Effector memory CD8-positive, alpha-beta T cell (primary cell): ENCODE measurements at regions not wholly inside any gene's neighbourhood (a gene's known extent, or its start where the extent isn't known, plus 50 kb on each side); places are given as distances from the start of the nearest gene placed in this dataset.

Source experiments
- ATAC-seq: fragments of 150-1000 bp; cut with Tn5 transposase; replicated peaks from 2 replicates; pipeline ENCODE4 v1.10.0; 2021; ENCODE audit warnings: mild to moderate bottlenecking, moderate library complexity
- DNase-seq, 3 experiments: peaks; one replicate each; pipeline ENCODE4 v3.0.0; 2021
- H3K27ac Mint-ChIP-seq, 2 donors: one replicate each; pipeline ENCODE4 v1.8.0; 2022; ENCODE audit warnings: mild to moderate bottlenecking in 2 of 2, mixed read lengths in 2 of 2, moderate library complexity in 2 of 2
- H3K27me3 Mint-ChIP-seq, 2 donors: one replicate each; pipeline ENCODE4 v1.8.0; 2022; ENCODE audit warnings: mixed read lengths in 2 of 2
- H3K36me3 Mint-ChIP-seq: one replicate; pipeline ENCODE4 v1.8.0; 2022; ENCODE audit warnings: mild to moderate bottlenecking, moderate library complexity, mixed read lengths; ENCODE audit not compliant: insufficient read depth
- H3K4me1 Mint-ChIP-seq, 2 donors: one replicate each; pipeline ENCODE4 v1.8.0; 2022; ENCODE audit warnings: low read depth in 2 of 2, mixed read lengths in 2 of 2
- H3K4me3 Mint-ChIP-seq, 2 donors: one replicate each; pipeline ENCODE4 v1.8.0; 2022; ENCODE audit warnings: mild to moderate bottlenecking in 2 of 2, mixed read lengths in 2 of 2, moderate library complexity in 2 of 2
- H3K9me3 Mint-ChIP-seq, 2 donors: one replicate each; pipeline ENCODE4 v1.8.0; 2022; ENCODE audit warnings: mixed read lengths in 2 of 2

DNA sequence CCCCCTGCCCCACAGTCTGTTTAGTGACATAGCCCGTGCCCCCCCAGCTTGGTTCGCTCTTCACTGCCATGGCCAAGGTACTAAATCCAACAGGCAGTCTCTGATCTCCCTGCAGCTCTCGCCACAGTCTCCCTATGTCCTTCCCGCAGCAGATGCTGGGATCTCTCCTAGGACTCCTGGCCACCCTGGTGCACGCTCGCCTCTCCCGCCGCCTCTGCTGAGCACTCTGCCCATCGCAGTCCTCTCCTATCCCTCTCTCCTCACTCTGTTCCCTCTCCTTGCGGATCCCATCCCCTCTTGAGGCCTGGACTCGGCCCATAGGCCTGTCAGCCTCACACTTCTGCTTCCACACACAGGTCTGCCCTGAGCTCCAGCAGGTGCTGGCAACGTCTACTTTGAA lies 204.8 kb upstream of the TCERG1L start:
- ATAC-seq (no peak), DNase-seq (no peak)
- Mint-ChIP-seq H3K9me3 (no peaks in the 10 kb centered on the region), H3K27ac (no peak overlapping the region), H3K4me3 (no peak overlapping the region), H3K36me3 (no peaks in the 10 kb centered on the region), H3K4me1 (no peaks in the 10 kb centered on the region), H3K27me3 (peaks cover 0 to 4% of the 10 kb centered on the region in 2 donors)

GRCh38 chr10:131517781-131518180 lies 206.3 kb upstream of the TCERG1L start:
- H3K4me1 Mint-ChIP-seq: no peaks in the 10 kb centered on the region
- no peak for DNase-seq
- H3K27ac Mint-ChIP-seq: no peak overlapping the region
- no peaks in the 10 kb centered on the region for H3K9me3 Mint-ChIP-seq
- H3K4me3 Mint-ChIP-seq: no peak overlapping the region
- H3K36me3 Mint-ChIP-seq: no peaks in the 10 kb centered on the region
- ATAC-seq: no peak
- H3K27me3 Mint-ChIP-seq: peaks cover 0 to 4% of the 10 kb centered on the region in 2 donors

- ATAC-seq: no peak
- Mint-ChIP-seq H3K4me1 (no peaks in the 10 kb centered on the region), H3K9me3 (peaks cover 0 to 3% of the 10 kb centered on the region in 2 donors), H3K36me3 (no peaks in the 10 kb centered on the region), H3K27ac (no peak overlapping the region), H3K27me3 (peaks cover 0 to 4% of the 10 kb centered on the region in 2 donors), H3K4me3 (no peak overlapping the region)
- no peak for DNase-seq
These were observed 208.4 kb upstream of the TCERG1L start for GRCh38 chr10:131519723-131520605.

DNA sequence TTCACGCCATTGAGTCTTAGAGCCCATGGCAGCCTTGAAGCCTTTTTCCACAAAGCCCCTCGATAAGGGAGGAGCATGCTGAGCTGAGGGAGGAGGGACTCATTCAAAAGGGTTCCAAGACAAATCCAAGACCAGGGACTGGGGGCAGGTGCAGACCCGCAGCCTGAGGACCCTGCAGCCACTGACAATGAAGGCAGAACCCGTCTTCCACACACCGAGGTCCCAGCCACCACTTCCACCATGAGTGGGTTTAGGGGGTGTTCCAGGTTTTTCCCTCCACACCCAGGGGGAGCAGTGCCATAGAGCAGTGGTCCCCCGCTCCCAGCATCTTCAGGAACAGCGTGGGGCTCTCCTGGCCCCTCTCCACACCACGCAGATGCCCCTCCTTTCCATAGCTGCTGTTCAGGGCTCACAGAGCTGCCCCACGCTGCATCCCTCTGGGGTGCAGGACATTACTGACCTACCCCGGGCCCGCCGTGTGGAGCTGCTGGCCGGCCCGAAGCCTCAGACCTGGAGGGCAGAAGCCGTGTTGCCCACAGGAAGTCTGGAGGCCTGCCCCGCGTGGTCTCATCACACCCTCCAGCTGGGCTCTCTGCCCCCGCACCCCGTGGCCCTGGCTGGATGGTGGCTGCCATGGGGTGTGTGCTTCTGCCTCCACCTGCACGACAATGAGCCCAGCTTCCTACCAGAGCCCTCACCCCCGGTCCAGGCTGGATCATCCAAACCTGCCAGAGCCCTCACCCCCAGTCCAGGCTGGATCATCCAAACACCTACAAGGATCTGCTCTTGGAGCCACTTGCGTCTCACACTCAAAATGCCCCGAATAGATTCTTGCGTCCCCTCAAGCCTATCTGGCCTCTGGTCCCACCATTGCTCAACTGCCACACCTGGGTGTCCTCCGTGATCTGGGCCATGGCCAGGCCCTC lies 220.0 kb upstream of the TCERG1L start:
- peaks cover 0 to 9% of the 10 kb centered on the region in 2 donors for H3K27me3 Mint-ChIP-seq
- DNase-seq (no peak), ATAC-seq (no peak)
- no peaks in the 10 kb centered on the region for H3K36me3 Mint-ChIP-seq
- no peak overlapping the region for H3K27ac Mint-ChIP-seq
- no peaks in the 10 kb centered on the region for H3K4me1 Mint-ChIP-seq
- H3K4me3 Mint-ChIP-seq: no peak overlapping the region
- H3K9me3 Mint-ChIP-seq: no peaks in the 10 kb centered on the region

- H3K27ac Mint-ChIP-seq: no peak overlapping the region
- H3K4me1 Mint-ChIP-seq: no peaks in the 10 kb centered on the region
- no peak for DNase-seq
- H3K36me3 Mint-ChIP-seq: no peaks in the 10 kb centered on the region
- H3K27me3 Mint-ChIP-seq: peaks cover 0 to 9% of the 10 kb centered on the region in 2 donors
- ATAC-seq: no peak
- H3K4me3 Mint-ChIP-seq: no peak overlapping the region
- H3K9me3 Mint-ChIP-seq: no peaks in the 10 kb centered on the region
These were observed 220.8 kb upstream of the TCERG1L start for GRCh38 chr10:131532291-131532690.

DNA sequence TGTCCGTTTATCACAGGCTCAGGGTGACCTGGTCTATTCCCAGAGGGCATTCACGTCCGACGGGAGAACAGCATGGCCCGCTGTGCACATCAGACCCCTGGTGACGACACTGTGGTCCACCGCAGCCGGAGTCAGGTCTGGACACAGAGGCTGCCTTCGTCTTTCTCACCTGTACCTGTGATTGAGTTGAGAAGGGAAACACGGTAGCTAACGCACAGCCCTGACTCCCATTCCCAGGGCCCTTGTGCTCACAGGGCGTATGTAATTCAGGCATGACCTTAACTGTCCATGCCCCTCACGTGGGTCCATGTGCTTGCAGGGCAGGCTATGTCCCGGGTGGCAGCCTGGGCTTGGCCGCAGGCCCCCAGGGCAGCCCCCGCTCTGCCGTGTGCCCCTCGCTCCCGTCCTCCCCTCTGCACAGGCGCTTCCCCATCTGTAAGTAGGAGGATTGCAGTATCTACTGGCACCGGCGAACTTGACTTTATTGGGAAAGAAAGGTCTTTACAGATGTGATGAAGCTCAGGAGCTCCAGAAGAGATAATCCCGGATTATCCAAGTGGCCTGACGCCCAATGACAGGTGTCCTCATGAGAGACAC lies 221.3 kb upstream of the TCERG1L start:
- Mint-ChIP-seq H3K4me1 (no peaks in the 10 kb centered on the region), H3K27ac (no peak overlapping the region), H3K9me3 (no peaks in the 10 kb centered on the region), H3K36me3 (no peaks in the 10 kb centered on the region), H3K4me3 (no peak overlapping the region), H3K27me3 (peaks cover 0 to 9% of the 10 kb centered on the region in 2 donors)
- ATAC-seq: no peak
- DNase-seq: no peak

DNA sequence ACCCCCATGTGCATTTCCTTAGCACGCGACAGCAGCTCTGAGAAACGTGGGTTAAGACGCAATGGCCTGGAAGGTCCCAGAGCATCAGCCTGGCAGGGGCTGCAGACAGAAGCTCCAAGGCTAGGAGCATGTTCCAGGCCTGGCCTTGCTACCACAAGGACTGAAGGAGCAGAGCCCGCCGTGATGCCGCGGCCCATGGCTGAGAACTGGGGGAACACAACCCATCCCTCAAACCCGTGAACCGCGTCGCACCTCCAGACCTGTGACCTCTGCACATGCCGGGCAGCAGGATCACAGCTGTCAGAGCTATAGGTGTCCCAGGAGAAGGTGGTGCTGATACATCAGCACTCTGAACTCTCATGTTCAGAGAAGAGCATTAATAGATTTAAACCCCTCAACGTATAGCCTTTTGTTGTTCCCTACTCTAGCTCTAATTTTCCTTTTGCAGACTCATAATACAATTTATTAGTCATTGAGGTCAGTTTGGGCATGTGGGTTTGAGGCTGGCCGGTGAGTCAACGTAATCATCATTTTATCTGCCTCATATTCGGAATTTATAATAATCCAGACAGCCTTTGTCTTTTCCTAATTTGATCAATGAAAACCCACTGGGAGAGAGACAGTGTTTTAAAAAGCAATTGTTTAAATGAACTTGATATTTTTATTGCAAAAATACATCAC lies 222.5 kb upstream of the TCERG1L start:
- Mint-ChIP-seq H3K4me3 (no peak overlapping the region), H3K27ac (no peak overlapping the region), H3K27me3 (peaks cover 0 to 9% of the 10 kb centered on the region in 2 donors), H3K4me1 (no peaks in the 10 kb centered on the region), H3K9me3 (no peaks in the 10 kb centered on the region), H3K36me3 (no peaks in the 10 kb centered on the region)
- no peak for ATAC-seq
- DNase-seq: no peak

DNA sequence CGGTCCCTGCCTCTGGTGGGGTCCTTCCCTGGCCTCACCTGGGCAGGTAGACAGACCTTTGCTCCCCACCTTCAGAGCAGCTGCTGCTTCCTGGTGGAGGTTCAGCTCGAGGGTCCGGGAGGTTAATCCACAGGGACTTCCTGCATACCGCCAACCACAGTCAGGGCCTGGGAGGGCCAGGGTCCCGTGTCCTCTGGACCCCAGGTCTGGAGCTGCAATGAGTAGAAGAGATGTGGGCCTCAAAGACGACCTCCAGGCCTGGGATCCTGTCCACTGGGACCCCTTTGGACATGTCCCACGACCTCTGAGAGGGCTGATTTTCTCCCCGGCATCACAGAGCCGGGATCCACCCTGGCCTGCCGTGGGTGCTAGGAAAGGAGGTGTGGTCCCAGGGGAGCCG lies 223.3 kb upstream of the TCERG1L start:
- ATAC-seq: no peak
- no peaks in the 10 kb centered on the region for H3K36me3 Mint-ChIP-seq

GRCh38 chr10:131536676-131537075 lies 225.2 kb upstream of the TCERG1L start:
- H3K36me3 Mint-ChIP-seq: no peaks in the 10 kb centered on the region

More for the DNA sequence above, 223.3 kb upstream of the TCERG1L start:
- no peak for DNase-seq
- no peaks in the 10 kb centered on the region for H3K4me1 Mint-ChIP-seq
- H3K27ac Mint-ChIP-seq: no peak overlapping the region
- no peaks in the 10 kb centered on the region for H3K9me3 Mint-ChIP-seq
- H3K27me3 Mint-ChIP-seq: peaks cover 0 to 9% of the 10 kb centered on the region in 2 donors
- no peak overlapping the region for H3K4me3 Mint-ChIP-seq

DNA sequence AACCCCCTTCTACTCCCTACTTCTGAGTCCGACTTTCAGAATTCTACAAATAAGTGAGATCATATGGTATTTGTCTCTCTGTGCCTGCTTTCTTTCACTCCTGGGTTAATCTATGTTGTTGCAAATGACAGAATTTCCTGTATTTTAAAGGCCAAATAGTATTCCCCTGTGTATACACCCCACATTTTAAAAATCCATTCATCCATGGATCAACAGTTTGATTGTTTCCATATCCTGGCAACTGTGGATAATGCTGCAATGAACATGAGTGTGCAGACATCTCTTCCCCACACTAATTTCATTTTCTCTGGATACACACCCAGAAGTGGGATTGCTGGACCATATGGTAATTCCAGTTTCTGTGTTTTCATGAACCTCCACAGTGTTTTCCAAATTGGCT lies 225.8 kb upstream of the TCERG1L start:
- ATAC-seq (no peak), DNase-seq (no peak)
- Mint-ChIP-seq H3K36me3 (no peaks in the 10 kb centered on the region), H3K27ac (no peak overlapping the region), H3K27me3 (peaks cover 1 to 8% of the 10 kb centered on the region in 2 donors), H3K4me1 (no peaks in the 10 kb centered on the region), H3K4me3 (no peak overlapping the region), H3K9me3 (peaks cover 0 to 2% of the 10 kb centered on the region in 2 donors)

More at GRCh38 chr10:131536676-131537075, 225.2 kb upstream of the TCERG1L start:
- Mint-ChIP-seq H3K9me3 (peaks cover 0 to 2% of the 10 kb centered on the region in 2 donors), H3K4me1 (no peaks in the 10 kb centered on the region), H3K4me3 (no peak overlapping the region), H3K27ac (no peak overlapping the region), H3K27me3 (peaks cover 6 to 8% of the 10 kb centered on the region in 2 donors)
- ATAC-seq (no peak), DNase-seq (no peak)

- peaks cover 18 to 19% of the 10 kb centered on the region in 2 donors for H3K27me3 Mint-ChIP-seq
- no peak overlapping the region for H3K4me3 Mint-ChIP-seq
- DNase-seq (no peak), ATAC-seq (no peak)
- peaks cover 0 to 2% of the 10 kb centered on the region in 2 donors for H3K9me3 Mint-ChIP-seq
- no peaks in the 10 kb centered on the region for H3K4me1 Mint-ChIP-seq
- no peak overlapping the region for H3K27ac Mint-ChIP-seq
- no peaks in the 10 kb centered on the region for H3K36me3 Mint-ChIP-seq
These were observed 233.0 kb upstream of the TCERG1L start for GRCh38 chr10:131544495-131544894.

- DNase-seq: no peak
- Mint-ChIP-seq H3K27ac (no peak overlapping the region), H3K9me3 (no peaks in the 10 kb centered on the region), H3K36me3 (no peaks in the 10 kb centered on the region), H3K4me3 (no peak overlapping the region), H3K4me1 (no peaks in the 10 kb centered on the region), H3K27me3 (peaks cover 14 to 19% of the 10 kb centered on the region in 2 donors)
- ATAC-seq: no peak
These were observed 234.7 kb upstream of the TCERG1L start for GRCh38 chr10:131546086-131546810.
